GM19324 (cell line): ENCODE measurements at regions not wholly inside any gene's neighbourhood (a gene's known extent, or its start where the extent isn't known, plus 50 kb on each side); places are given as distances from the start of the nearest gene placed in this dataset.

Source experiments
- ATAC-seq: cut with Tn5 transposase; IDR thresholded peaks from one replicate; pipeline ENCODE4 v1.9.1; 2021; ENCODE audit warnings: mild to moderate bottlenecking, moderate library complexity; ENCODE audit not compliant: unreplicated experiment, low FRiP score

GRCh38 chr1:221175249-221175648 is 296.0 kb downstream of the HLX start:
- ATAC-seq, result no peak

GRCh38 chr1:221180704-221181368 is 301.6 kb downstream of the HLX start:
- no peak for ATAC-seq

GRCh38 chr1:221182791-221183533 is 303.7 kb downstream of the HLX start:
- ATAC-seq, result no peak

GRCh38 chr1:221184131-221184794 is 305.0 kb downstream of the HLX start:
- ATAC-seq, result no peak

- no peak for ATAC-seq
Measured at GRCh38 chr1:221187174-221187573, 307.9 kb downstream of the HLX start.

- no peak for ATAC-seq
Measured at GRCh38 chr1:221188458-221188857, 309.2 kb downstream of the HLX start.

- ATAC-seq, result no peak
Measured at GRCh38 chr1:221190249-221190648, 311.0 kb downstream of the HLX start.

- no peak for ATAC-seq
Measured at GRCh38 chr1:221192055-221192454, 312.8 kb downstream of the HLX start.

GRCh38 chr1:221200464-221200863 is 321.2 kb downstream of the HLX start:
- no peak for ATAC-seq

- ATAC-seq, result no peak
Measured at GRCh38 chr1:221201773-221202172, 322.5 kb downstream of the HLX start.

- ATAC-seq, result no peak
Measured at GRCh38 chr1:221203224-221204054, 324.2 kb downstream of the HLX start.

- ATAC-seq, result no peak
Measured at GRCh38 chr1:221204055-221204833, 325.0 kb downstream of the HLX start.

GRCh38 chr1:221206076-221206475 is 326.8 kb downstream of the HLX start:
- ATAC-seq, result no peak

- ATAC-seq, result no peak
Measured at GRCh38 chr1:221212926-221213325, 333.7 kb downstream of the HLX start.

GRCh38 chr1:221217029-221217428 is 337.8 kb downstream of the HLX start:
- no peak for ATAC-seq

GRCh38 chr1:221223281-221223680 is 344.0 kb downstream of the HLX start:
- no peak for ATAC-seq

- ATAC-seq, result no peak
Measured at GRCh38 chr1:221227460-221227859, 348.2 kb downstream of the HLX start.

- no peak for ATAC-seq
Measured at GRCh38 chr1:221227872-221228337, 348.7 kb downstream of the HLX start.

- no peak for ATAC-seq
Measured at GRCh38 chr1:221228594-221228993, 349.4 kb downstream of the HLX start.

GRCh38 chr1:221230605-221231004 is 351.4 kb downstream of the HLX start:
- no peak for ATAC-seq
